A673 (cell line): ENCODE measurements at regions not wholly inside any gene's neighbourhood (a gene's known extent, or its start where the extent isn't known, plus 50 kb on each side); places are given as distances from the start of the nearest gene placed in this dataset.

Source experiments
- BruUV-seq: library from RNA; stranded (reverse); fragments of 400-500 nt; replicated peaks from 2 replicates; lab custom pipeline; 2021; lab: Mats Ljungman, UMichigan
- CTCF ChIA-PET: fragments of 300-600 bp; sonication (Branson Sonifier 250); formaldehyde crosslinking; loops from one replicate; lab custom pipeline; 2022; ENCODE audit warnings: antibody characterized with exemption; lab: Charles Lee
- POLR2A ChIA-PET: fragments of 300-600 bp; sonication (Branson Sonifier 250); formaldehyde crosslinking; loops from one replicate; lab custom pipeline; 2022; ENCODE audit warnings: antibody characterized with exemption; ENCODE audit not compliant: low non-redundant PET; lab: Charles Lee
- DNase-seq: peaks from one replicate; pipeline ENCODE4 v3.0.0-alpha.2; 2015; ENCODE audit warnings: low spot score
- H3K27ac ChIP-seq: fragments of 200-600 bp; sonication (generic); 2 replicates; pipeline ENCODE4 v1.5.1; 2016; ENCODE audit warnings: mixed run types, low read depth, mild to moderate bottlenecking, mixed read lengths, antibody characterized with exemption, low read length; ENCODE audit not compliant: poor library complexity, severe bottlenecking
- H3K27me3 ChIP-seq: fragments of 200-600 bp; sonication (generic); replicated peaks from 2 replicates; pipeline ENCODE4 v1.6.1; 2017; ENCODE audit warnings: mixed run types, low read depth, mild to moderate bottlenecking, mixed read lengths, antibody characterized with exemption, low read length; ENCODE audit not compliant: insufficient read depth, poor library complexity
- H3K36me3 ChIP-seq: fragments of 200-600 bp; sonication (generic); 2 replicates; pipeline ENCODE4 v1.6.1; 2016; ENCODE audit warnings: mixed run types, mild to moderate bottlenecking, mixed read lengths, antibody characterized with exemption, low read length; ENCODE audit not compliant: insufficient read depth, poor library complexity, severe bottlenecking
- H3K4me1 ChIP-seq: fragments of 200-600 bp; sonication (generic); 2 replicates; pipeline ENCODE4 v1.6.1; 2017; ENCODE audit warnings: mixed run types, mild to moderate bottlenecking, mixed read lengths, antibody characterized with exemption, low read length; ENCODE audit not compliant: insufficient read depth, poor library complexity, severe bottlenecking
- H3K4me3 ChIP-seq: fragments of 200-600 bp; sonication (generic); 2 replicates; pipeline ENCODE4 v1.5.1; 2016; ENCODE audit warnings: low read depth, mixed run types, mild to moderate bottlenecking, mixed read lengths, low read length; ENCODE audit not compliant: poor library complexity, severe bottlenecking
- H3K9me3 ChIP-seq: fragments of 200-600 bp; sonication (generic); 2 replicates; pipeline ENCODE4 v1.6.1; 2016; ENCODE audit warnings: mixed run types, low read depth, mild to moderate bottlenecking, mixed read lengths, antibody characterized with exemption, low read length; ENCODE audit not compliant: poor library complexity, severe bottlenecking
- EZH2 ChIP-seq: fragments of 200-600 bp; sonication (generic); IDR thresholded peaks from 2 replicates; pipeline ENCODE4 v1.6.1; 2017; ENCODE audit warnings: borderline replicate concordance, low read depth, mild to moderate bottlenecking, mixed read lengths, antibody characterized with exemption, low read length; ENCODE audit not compliant: poor library complexity, severe bottlenecking
- intact Hi-C: fragments of 100-400 bp; cut with micrococcal nuclease; formaldehyde crosslinking; loops from one replicate; pipeline ENCODE4 v1.10.0; 2022; ENCODE audit not compliant: unreplicated experiment
- TF ChIP-seq, protein P1 (sequence below): fragments of 300-800, 200-600 bp; sonication (generic); conservative IDR thresholded peaks from 2 replicates; pipeline ENCODE4 v1.5.1; 2017; ENCODE audit warnings: low read depth, mild to moderate bottlenecking, antibody characterized with exemption, low read length, moderate library complexity, mixed read lengths

DNA sequence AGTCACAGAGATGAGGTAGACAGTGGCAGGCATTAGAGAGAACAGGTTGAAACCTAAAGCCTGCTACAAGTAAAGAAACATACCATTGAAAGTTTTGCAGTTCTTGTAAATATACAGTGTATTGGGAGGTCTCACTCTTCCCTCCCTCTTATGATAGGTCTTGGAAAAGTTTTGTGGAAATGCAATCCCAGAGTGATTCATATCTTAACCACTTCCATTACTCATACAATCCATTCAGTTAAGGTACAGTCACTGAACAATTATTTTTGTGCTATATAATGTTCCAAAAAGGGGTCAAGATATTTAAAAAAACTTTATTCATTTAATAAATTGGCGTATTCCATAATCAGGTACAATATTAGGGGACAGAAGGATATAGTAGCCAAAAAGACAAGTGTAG, 737.7 kb upstream of the ALCAM start:
- ChIA-PET CTCF (no interaction called here), POLR2A (no interaction called here)
- H3K4me1 ChIP-seq: peaks cover 4% of the 10 kb centered on the region
- no peaks in the 10 kb centered on the region for H3K27me3 ChIP-seq
- intact Hi-C loops: loop anchor here (5.0 kb wide), 1 partner anchor 738 kb away; the partner anchor contains the start of gene ALCAM
- H3K36me3 ChIP-seq: no peaks in the 10 kb centered on the region
- no peak for TF ChIP-seq EZH2
- TF ChIP-seq, protein P1, sequence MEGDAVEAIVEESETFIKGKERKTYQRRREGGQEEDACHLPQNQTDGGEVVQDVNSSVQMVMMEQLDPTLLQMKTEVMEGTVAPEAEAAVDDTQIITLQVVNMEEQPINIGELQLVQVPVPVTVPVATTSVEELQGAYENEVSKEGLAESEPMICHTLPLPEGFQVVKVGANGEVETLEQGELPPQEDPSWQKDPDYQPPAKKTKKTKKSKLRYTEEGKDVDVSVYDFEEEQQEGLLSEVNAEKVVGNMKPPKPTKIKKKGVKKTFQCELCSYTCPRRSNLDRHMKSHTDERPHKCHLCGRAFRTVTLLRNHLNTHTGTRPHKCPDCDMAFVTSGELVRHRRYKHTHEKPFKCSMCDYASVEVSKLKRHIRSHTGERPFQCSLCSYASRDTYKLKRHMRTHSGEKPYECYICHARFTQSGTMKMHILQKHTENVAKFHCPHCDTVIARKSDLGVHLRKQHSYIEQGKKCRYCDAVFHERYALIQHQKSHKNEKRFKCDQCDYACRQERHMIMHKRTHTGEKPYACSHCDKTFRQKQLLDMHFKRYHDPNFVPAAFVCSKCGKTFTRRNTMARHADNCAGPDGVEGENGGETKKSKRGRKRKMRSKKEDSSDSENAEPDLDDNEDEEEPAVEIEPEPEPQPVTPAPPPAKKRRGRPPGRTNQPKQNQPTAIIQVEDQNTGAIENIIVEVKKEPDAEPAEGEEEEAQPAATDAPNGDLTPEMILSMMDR: no peak
- H3K9me3 ChIP-seq: no peaks in the 10 kb centered on the region
- no peak overlapping the region for H3K4me3 ChIP-seq
- no peak for DNase-seq
- H3K27ac ChIP-seq: no peak overlapping the region
- no TSS peak for BruUV-seq

DNA sequence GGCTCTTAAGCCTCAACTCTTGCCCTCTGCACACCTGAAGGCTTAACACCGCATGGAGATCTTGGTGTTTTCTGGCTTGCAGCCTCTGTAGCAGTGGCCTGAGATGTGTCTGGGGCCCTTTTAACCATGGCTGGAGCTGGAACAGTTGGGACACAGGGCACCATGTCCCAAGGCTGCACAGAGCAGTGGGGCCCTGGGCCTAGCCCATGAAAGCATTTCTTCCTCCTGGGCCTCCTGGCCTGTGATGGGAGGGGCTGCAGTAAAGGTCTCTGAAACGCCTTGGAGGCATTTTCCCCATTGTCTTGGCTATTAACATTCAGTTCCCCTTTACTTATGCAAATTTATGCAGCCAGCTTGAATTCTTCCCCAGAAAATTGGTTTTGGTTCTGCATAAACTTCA, 735.5 kb upstream of the ALCAM start:
- POLR2A ChIA-PET: no interaction called here
- Histone ChIP-seq H3K36me3 (no peaks in the 10 kb centered on the region), H3K4me3 (no peak overlapping the region), H3K27ac (no peak overlapping the region), H3K4me1 (peaks cover 4% of the 10 kb centered on the region), H3K9me3 (no peaks in the 10 kb centered on the region), H3K27me3 (no peaks in the 10 kb centered on the region)
- CTCF ChIA-PET: no interaction called here
- no TSS peak for BruUV-seq
- no peak for DNase-seq
- intact Hi-C loops: no loop called here
- TF ChIP-seq, protein P1: no peak
- TF ChIP-seq EZH2: no peak

DNA sequence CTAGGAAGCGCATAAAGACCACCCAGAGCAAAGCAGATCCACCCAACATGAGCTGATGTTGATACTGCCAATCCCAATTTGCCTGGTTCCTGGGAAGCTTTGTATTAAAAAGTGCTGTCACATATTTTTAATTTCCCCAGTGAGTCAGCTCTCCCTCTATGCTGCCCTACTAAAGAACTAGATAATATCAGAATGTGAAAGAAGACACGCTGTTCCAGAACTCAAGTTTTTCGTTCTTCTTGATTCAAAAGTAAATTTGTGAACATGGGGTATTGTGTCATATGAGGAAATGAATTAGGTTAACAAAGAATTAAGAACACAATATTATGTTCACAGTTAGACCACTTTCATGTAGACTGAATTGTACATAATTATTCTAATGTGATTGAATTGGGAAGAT, 734.2 kb upstream of the ALCAM start:
- Histone ChIP-seq H3K36me3 (no peaks in the 10 kb centered on the region), H3K4me3 (no peak overlapping the region), H3K27me3 (no peaks in the 10 kb centered on the region), H3K9me3 (no peaks in the 10 kb centered on the region), H3K27ac (no peak overlapping the region), H3K4me1 (peaks cover 4% of the 10 kb centered on the region)
- ChIA-PET CTCF (no interaction called here), POLR2A (no interaction called here)
- intact Hi-C loops: no loop called here
- no TSS peak for BruUV-seq
- TF ChIP-seq, protein P1: no peak
- no peak for TF ChIP-seq EZH2
- peak; percentile 62 for DNase-seq
